Activated CD4-positive, alpha-beta T cell treated with anti-CD3 and anti-CD28 coated beads, Interleukin-2, Interleukin-6, amounts not matched to agents 100 ng/mL and 50 ng/mL, durations not matched to agents 16 hours and 8 hours (primary cell): ENCODE measurements at regions not wholly inside any gene's neighbourhood (a gene's known extent, or its start where the extent isn't known, plus 50 kb on each side); places are given as distances from the start of the nearest gene placed in this dataset.

Source experiments
- DNase-seq: peaks from one replicate; pipeline ENCODE4 v3.0.0-alpha.2; 2020

- DNase-seq = no peak
Measured at GRCh38 chr2:117401582-117401981, 412.9 kb upstream of the DDX18 start.

- DNase-seq = no peak
Measured at GRCh38 chr2:117406443-117406842, 408.0 kb upstream of the DDX18 start.

GRCh38 chr2:117407746-117408145 is 406.7 kb upstream of the DDX18 start:
- DNase-seq = no peak

- DNase-seq = no peak
Measured at GRCh38 chr2:117409443-117409842, 405.0 kb upstream of the DDX18 start.

- no peak for DNase-seq
Measured at GRCh38 chr2:117411983-117412382, 402.5 kb upstream of the DDX18 start.

GRCh38 chr2:117432746-117433145 is 381.7 kb upstream of the DDX18 start:
- no peak for DNase-seq

- no peak for DNase-seq
Measured at GRCh38 chr2:117436697-117437096, 377.8 kb upstream of the DDX18 start.

GRCh38 chr2:117470311-117471095 is 344.0 kb upstream of the DDX18 start:
- peak; percentile 56 for DNase-seq

GRCh38 chr2:117481608-117482007 is 332.9 kb upstream of the DDX18 start:
- no peak for DNase-seq

GRCh38 chr2:117485588-117485987 is 328.9 kb upstream of the DDX18 start:
- DNase-seq = no peak

GRCh38 chr2:117486081-117486480 is 328.4 kb upstream of the DDX18 start:
- no peak for DNase-seq

GRCh38 chr2:117492209-117492851 is 322.2 kb upstream of the DDX18 start:
- DNase-seq = no peak

GRCh38 chr2:117500721-117501120 is 313.8 kb upstream of the DDX18 start:
- no peak for DNase-seq

GRCh38 chr2:117502121-117502520 is 312.4 kb upstream of the DDX18 start:
- DNase-seq = no peak

- no peak for DNase-seq
Measured at GRCh38 chr2:117512307-117512706, 302.2 kb upstream of the DDX18 start.

- DNase-seq = no peak
Measured at GRCh38 chr2:117514371-117514770, 300.1 kb upstream of the DDX18 start.

- no peak for DNase-seq
Measured at GRCh38 chr2:117519238-117519637, 295.3 kb upstream of the DDX18 start.

- no peak for DNase-seq
Measured at GRCh38 chr2:117519721-117520120, 294.8 kb upstream of the DDX18 start.

- DNase-seq = no peak
Measured at GRCh38 chr2:117523267-117523666, 291.2 kb upstream of the DDX18 start.

GRCh38 chr2:117523711-117524238 is 290.7 kb upstream of the DDX18 start:
- no peak for DNase-seq

GRCh38 chr2:117536139-117536538 is 278.4 kb upstream of the DDX18 start:
- DNase-seq = no peak

- DNase-seq = no peak
Measured at GRCh38 chr2:117537032-117537431, 277.5 kb upstream of the DDX18 start.

- no peak for DNase-seq
Measured at GRCh38 chr2:117551858-117552257, 262.6 kb upstream of the DDX18 start.

GRCh38 chr2:117553448-117553847 is 261.0 kb upstream of the DDX18 start:
- no peak for DNase-seq
